ENCODE measurements at regions not wholly inside any gene's neighbourhood (a gene's known extent, or its start where the extent isn't known, plus 50 kb on each side); places are given as distances from the start of the nearest gene placed in this dataset.

DNA sequence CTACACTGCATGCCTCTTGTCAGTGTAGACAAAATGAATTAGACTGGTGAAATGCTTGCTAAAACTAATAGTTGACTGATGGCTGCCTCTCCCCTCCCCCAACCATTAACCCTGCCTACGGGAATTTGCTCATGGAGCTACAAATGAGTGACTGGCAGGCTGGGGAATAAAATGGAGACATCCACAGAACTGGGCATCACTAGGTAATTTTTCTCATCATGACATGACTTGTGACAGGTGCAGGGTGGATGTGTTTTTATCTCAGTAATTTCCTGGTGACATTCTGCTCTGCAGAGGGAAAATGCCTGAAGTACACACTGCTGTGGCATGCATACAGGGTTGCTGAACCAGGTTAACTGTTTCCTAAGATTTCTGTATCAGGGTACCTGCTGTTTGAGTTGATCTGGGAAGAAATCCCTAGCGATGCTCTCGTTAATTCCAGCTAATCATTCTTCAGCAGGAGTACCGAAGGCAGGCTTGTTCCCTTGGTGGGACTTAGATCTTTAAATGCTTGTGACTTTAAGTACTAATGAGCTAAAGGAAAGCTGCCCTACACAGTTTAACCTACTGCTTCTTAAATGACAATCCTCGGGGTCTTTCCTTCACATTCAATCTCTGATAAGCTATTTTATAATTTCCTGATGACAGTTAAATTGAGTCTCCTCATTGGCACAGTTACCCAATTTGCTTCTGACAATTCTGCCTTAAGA is 376.3 kb upstream of the LCORL start:
- DNase-seq, result no peak

- DNase-seq, result no peak
Measured at GRCh38 chr4:18394656-18395055, 373.1 kb upstream of the LCORL start.

- DNase-seq, result no peak
Measured at GRCh38 chr4:18391354-18391728, 369.8 kb upstream of the LCORL start.

GRCh38 chr4:18390655-18391353 is 369.2 kb upstream of the LCORL start:
- no peak for DNase-seq

- peak; percentile 50 for DNase-seq
Measured at GRCh38 chr4:18389115-18389514, 367.6 kb upstream of the LCORL start.

DNA sequence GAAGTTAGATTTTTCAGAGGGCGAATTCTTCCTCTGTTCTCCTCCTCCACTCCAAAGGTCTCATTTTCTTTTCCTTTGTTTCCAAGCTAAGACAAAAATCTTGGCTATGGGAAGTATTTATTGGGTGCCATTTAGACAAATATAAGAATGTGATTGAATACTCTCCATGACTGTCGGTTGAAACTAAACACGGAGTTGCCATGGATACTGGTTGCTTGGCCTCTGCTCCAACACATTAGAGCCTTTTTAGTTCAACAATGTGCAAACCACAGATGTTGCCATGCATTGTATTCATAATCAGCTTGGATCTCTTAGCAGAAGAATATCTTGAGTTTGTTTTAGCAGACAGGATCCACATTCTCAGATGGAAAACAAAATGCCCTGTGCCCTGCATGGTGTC is 366.5 kb upstream of the LCORL start:
- no peak for DNase-seq

DNA sequence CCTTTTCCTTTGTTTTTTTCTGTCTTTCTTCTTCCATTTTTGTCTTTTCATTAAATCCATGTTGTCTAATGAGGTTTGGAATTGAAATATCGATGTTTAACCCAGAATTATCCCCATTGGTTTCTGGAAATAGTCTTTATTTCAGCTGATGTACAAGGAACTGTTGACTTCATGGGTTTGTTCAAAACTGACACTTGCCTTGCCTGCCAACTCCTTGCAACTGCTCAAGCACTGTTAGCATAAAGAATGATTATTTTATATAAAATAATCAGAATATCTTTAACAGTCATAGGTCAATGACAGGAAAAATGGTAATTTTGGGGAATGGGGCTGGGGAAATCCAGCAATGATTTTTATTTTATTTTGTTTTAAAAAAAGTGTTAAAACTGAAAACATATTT is 359.6 kb upstream of the LCORL start:
- DNase-seq, result no peak

DNA sequence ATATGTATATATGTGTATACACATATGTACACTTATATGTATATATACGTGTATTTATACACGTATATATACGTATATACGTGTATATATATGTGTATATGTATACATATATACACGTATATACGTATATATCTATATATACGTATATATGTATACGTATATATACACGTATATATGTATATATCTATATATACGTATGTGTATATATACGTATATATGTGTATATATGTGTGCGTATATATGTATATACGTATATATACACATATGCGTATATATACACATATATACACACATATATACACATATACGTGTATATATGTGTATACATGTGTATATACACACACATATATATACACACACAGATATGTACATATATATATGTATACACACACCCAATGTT is 348.0 kb upstream of the LCORL start:
- DNase-seq, result no peak

GRCh38 chr4:18366892-18367291 is 345.3 kb upstream of the LCORL start:
- DNase-seq, result peak; percentile 38

DNA sequence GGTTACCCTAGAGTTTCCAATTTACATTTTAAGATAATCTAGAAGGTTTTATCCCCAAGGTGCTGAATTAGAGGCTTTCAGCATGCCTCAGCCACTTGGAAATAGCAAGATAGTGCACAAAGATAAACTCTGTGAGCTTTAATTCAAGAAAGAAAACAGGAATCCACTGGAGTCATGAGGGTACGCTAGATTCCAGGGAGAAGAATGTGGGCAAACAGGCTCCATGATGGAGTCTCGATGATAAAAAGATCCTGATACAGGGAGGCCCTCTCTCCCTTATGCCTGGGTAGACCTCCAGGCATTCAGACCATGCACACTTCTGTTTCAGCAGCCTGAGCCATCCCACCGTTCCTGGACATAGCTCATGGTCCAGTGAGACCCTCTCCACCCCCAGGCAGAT is 344.6 kb upstream of the LCORL start:
- DNase-seq, result no peak

- no peak for DNase-seq
Measured at GRCh38 chr4:18343581-18343980, 322.0 kb upstream of the LCORL start.

DNA sequence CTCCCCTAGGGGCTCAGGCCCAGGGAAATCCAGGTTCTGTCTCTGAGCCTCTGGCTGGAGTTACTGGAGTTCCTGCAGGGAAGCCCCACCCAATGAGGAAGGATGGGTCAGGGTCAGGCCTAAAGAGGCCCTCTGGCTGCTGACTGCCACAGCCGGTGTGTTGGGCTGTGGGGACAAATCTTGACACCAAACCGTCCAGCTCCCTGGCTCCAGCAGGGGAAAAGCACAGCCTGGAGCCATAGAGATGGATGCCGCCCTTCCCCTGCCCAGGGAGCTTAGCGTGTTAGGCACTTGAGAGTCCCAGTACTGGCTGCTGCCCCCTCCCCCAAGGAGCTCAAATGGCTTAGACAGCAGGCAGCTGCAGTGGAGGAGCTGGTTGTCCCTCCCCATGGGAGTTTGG is 321.3 kb upstream of the LCORL start:
- DNase-seq, result no peak

- peak; percentile 65 for DNase-seq
Measured at GRCh38 chr4:18321956-18322530, 300.5 kb upstream of the LCORL start.

DNA sequence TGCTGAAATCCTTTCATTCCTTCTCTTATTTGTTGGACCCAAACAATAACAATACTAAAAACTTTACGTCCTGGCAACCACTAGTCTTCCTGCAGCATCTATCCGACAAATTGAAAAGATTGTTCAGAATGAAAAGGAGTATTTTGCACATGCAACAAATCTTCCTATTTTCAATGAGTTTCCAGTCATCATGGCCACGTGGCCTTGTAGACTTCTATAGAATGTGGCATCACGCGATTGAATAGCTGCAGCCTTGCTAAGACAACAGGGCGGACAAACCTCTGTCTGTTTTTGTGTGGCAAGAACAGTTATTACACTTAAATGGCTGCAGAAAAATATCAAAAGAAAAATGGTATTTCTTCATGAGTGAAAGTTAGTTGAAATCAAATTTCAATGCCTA is 297.9 kb upstream of the LCORL start:
- DNase-seq, result peak; percentile 2

GRCh38 chr4:18318682-18319388 is 297.3 kb upstream of the LCORL start:
- peak; percentile 44 for DNase-seq

- DNase-seq, result peak; percentile 17
Measured at GRCh38 chr4:18314731-18315130, 293.2 kb upstream of the LCORL start.

GRCh38 chr4:18297684-18298083 is 276.1 kb upstream of the LCORL start:
- DNase-seq, result no peak

DNA sequence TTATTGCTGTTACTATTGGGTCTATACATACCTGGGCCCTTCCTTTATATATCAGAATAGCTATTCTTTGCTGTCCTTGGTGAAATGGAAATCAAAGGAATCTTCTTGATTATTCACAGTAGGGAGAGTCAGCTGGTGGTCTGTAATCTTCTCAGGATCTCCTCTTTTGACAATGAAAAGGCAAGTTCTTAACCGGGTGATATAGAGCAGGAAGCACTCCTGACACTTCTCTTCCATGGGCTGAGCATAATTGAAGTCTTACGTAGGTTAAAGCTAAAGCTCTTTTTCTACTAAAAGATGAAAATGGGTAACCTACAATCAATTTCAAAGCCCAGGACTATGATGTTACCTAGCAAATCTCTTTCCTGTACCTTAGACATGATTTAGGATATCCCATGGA is 274.9 kb upstream of the LCORL start:
- no peak for DNase-seq

DNA sequence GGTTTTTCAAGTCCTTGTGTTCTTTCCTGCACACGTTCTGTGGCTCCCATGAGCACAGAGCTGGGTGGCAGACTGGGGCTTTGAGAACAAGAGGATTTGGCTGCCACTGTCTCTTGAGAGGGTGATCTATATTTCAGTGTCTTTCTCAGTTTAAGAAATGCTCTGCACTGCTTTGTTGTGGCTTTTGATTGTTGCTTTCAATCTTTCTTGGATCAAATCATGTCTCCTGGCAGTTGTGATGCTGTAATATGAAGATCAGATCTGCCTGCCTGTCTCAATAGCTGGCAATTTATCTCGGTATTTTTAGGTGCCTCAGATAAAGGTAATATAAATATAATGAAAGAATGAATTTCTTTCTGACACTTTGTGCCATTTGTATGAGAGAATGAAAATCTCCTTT is 273.3 kb upstream of the LCORL start:
- DNase-seq, result no peak

DNA sequence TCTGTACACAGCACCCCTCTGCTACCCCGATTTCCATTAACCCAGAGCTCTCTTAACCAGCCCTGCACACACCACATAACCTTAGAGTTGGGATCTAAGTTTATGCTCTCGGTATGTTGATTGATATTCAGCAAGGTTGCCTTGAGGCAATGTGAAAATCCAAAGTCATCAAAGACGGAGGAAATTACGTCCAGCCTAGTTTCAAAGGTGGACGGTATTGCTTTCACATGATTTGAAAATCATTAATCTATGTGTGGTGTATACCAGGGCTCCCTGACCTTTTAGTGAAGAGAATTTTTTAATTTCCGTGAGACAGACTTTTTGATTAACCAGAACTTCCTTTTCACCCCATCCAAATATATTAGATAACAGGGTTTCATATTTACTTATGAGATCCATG is 272.5 kb upstream of the LCORL start:
- DNase-seq, result no peak

DNA sequence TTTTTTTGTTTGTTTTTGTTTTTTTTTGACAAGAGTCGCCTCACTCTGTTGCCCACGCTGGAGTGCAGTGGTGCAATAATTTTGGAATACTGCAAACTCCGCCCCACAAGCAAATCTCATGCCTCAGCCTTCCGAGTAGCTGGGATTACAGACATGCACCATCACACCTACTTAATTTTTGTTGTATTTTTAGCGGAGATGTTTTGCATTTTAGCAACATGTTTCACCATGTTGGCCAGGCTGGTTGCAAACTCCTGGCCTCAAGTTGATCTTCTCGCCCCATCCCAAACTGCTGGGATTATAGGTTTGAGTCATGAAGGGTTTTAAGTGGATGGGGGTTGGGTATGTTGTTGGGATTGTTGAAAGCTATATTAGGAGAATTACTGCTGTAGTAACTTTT is 270.9 kb upstream of the LCORL start:
- no peak for DNase-seq

DNA sequence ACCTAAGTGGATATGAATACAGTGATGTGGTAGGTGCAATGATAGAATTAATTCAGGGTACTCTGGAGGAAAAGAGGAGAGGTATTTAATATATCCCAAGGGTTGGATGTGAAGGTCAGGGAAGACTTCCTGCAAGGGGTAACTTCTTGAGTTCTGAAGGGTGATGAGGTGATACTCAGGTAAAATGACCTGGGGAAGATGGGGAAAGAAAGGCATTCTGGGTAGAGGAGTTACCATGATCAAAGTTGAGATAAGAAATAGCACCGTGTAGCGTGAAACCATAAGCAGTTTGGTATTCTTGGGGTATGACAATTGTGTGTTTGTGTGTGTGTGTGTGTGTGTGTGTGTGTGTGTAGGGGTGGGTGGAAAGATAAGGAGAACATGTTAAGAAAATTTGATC is 270.4 kb upstream of the LCORL start:
- no peak for DNase-seq

- no peak for DNase-seq
Measured at GRCh38 chr4:18291256-18291655, 269.7 kb upstream of the LCORL start.

DNA sequence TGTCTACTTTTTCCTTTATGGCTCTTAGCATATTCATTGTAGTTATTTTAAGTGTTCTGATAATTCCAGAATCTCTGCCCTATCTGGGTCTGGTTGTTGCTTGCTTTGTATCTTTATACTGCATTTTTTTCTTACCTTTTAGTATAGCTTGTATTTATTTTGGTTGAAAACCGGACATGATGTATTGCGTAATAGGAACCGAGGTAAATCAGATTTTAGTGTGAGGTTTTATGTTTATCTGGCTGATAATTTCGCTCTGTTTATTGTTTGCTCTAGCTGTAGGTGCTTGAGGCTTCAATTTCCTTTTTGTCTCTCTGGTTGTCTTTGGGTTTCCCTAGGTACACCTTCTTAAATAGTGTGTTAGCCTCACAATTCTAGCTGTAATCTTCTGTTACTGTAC is 263.8 kb upstream of the LCORL start:
- no peak for DNase-seq

Measured in NCI-H510A treated with DMSO at 0.1 percent for 48 hours (cell line).